ENCODE measurements at regions not wholly inside any gene's neighbourhood (a gene's known extent, or its start where the extent isn't known, plus 50 kb on each side); places are given as distances from the start of the nearest gene placed in this dataset.

- ChIA-PET SMC1A (ENCODE audit: uncharacterized antibody, unreplicated experiment) (no interaction called here), RAD21 (ENCODE audit: unreplicated experiment) (no interaction called here), CTCF (no interaction called here), POLR2A (no interaction called here)
- no TSS peak for BruUV-seq (replicated peaks)
- ATAC-seq (no peak), DNase-seq (ENCODE audit: low read depth, low spot score) (no peak), FAIRE-seq (no peak)
- Histone ChIP-seq H3K9ac (ENCODE audit: control insufficient read depth, insufficient read depth, low read length) (no peak overlapping the region), H3K9me3 (replicated peaks; ENCODE audit: control insufficient read depth, insufficient read depth, low read length) (no peaks in the 10 kb centered on the region; the same call in 2 of the 3 replicates), H4K20me1 (ENCODE audit: control insufficient read depth, insufficient read depth) (no peaks in the 10 kb centered on the region), H2AFZ (ENCODE audit: control insufficient read depth, low read depth, low read length) (no peak overlapping the region), H3K79me2 (ENCODE audit: control insufficient read depth, insufficient read depth, low read length) (no peaks in the 10 kb centered on the region), H3K4me3 (no peak overlapping the region), H3K4me2 (ENCODE audit: control insufficient read depth, insufficient read depth) (no peak overlapping the region), H3K4me1 (ENCODE audit: control insufficient read depth, insufficient read depth, low read length) (no peaks in the 10 kb centered on the region), H3K36me3 (ENCODE audit: control insufficient read depth in 2 of 2, insufficient read depth in 2 of 2, low read length in 1 of 2) (no peaks in the 10 kb centered on the region), H3K27me3 (replicated peaks in 1 of 2; ENCODE audit: control insufficient read depth in 2 of 2, insufficient read depth in 2 of 2, low read length in 1 of 2) (no peaks in the 10 kb centered on the region), H3K27ac (ENCODE audit: control insufficient read depth, insufficient read depth) (no peak overlapping the region)
- in situ Hi-C loops (cut with MboI) (no loop called here), intact Hi-C loops (cut with micrococcal nuclease; ENCODE audit: unreplicated experiment) (no loop called here)
- TF ChIP-seq, protein P1, sequence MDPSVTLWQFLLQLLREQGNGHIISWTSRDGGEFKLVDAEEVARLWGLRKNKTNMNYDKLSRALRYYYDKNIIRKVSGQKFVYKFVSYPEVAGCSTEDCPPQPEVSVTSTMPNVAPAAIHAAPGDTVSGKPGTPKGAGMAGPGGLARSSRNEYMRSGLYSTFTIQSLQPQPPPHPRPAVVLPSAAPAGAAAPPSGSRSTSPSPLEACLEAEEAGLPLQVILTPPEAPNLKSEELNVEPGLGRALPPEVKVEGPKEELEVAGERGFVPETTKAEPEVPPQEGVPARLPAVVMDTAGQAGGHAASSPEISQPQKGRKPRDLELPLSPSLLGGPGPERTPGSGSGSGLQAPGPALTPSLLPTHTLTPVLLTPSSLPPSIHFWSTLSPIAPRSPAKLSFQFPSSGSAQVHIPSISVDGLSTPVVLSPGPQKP (IDR thresholded peaks at IDR 0.05; ENCODE audit: low read depth, low read length) = no peak
- no peak for TF ChIP-seq NFIC (IDR thresholded peaks at IDR 0.05; ENCODE audit: low read depth, low read length)
- TF ChIP-seq MTA3 (IDR thresholded peaks at IDR 0.05; ENCODE audit: borderline replicate concordance, low read length) = no peak
- no peak for TF ChIP-seq SREBF1 (IDR thresholded peaks at IDR 0.05; ENCODE audit: low read length)
- TF ChIP-seq NFYB (IDR thresholded peaks at IDR 0.05; ENCODE audit: insufficient read depth, low read depth, low read length) = no peak
- TF ChIP-seq SUZ12 (IDR thresholded peaks at IDR 0.05; ENCODE audit: unreplicated experiment) = no peak
- TF ChIP-seq ZSCAN29 (IDR thresholded peaks at IDR 0.05) = no peak
- no peak for TF ChIP-seq E2F4 (IDR thresholded peaks at IDR 0.05; ENCODE audit: low read depth, low read length)
- WGBS (ENCODE audit: insufficient coverage, insufficient replicate concordance, low lambda C conversion rate, missing lambda C conversion rate) = 35% methylated on average over 5 of the region's 5 CpGs
Measured at GRCh38 chr5:2920312-2920711, 168.8 kb upstream of the IRX2 start.
